NCI-H2227 (cell line): ENCODE measurements at regions not wholly inside any gene's neighbourhood (a gene's known extent, or its start where the extent isn't known, plus 50 kb on each side); places are given as distances from the start of the nearest gene placed in this dataset.

ENCODE experiments used
- DNase-seq: peaks from one replicate; lab custom pipeline; 2025; ENCODE audit not compliant: unreplicated experiment; lab: John Stamatoyannopoulos, UW

DNA sequence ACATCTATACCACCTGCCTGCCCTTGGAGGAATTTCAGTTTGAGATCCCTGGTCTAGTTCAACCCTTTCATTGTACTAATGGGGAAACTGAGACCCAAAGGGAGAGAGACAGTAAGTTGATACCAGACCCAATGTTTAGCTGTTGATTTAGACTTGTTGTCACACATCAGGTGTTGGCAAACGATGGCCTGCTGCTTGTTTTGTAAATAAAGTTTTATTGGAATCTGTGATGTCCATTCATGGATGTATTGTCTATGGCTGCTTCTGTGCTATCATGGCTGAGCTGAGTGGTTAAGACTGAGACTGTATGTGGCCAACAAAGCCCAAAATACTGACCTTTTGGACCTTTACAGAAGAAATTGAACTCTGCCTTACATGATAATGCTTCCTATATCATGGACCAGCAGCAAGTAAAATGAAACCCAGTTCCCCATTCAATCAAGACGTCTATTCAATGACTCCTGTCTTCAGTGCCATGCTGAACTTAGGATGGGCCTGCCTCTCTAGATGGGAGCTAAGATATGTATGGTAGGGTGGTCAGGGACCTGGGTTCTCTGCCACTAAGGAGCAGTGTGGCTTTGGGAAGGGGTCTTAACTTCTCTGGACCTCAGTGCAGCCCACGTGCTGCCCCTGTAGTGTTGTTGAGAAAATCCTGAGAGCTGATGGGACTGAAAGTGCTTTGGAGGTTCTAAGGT, 111.0 kb downstream of the IRX5 start:
- DNase-seq: no peak

- DNase-seq: no peak
These were observed 112.1 kb downstream of the IRX5 start for GRCh38 chr16:55042556-55043432.

- DNase-seq: no peak
These were observed 112.8 kb downstream of the IRX5 start for GRCh38 chr16:55043499-55043898.

DNA sequence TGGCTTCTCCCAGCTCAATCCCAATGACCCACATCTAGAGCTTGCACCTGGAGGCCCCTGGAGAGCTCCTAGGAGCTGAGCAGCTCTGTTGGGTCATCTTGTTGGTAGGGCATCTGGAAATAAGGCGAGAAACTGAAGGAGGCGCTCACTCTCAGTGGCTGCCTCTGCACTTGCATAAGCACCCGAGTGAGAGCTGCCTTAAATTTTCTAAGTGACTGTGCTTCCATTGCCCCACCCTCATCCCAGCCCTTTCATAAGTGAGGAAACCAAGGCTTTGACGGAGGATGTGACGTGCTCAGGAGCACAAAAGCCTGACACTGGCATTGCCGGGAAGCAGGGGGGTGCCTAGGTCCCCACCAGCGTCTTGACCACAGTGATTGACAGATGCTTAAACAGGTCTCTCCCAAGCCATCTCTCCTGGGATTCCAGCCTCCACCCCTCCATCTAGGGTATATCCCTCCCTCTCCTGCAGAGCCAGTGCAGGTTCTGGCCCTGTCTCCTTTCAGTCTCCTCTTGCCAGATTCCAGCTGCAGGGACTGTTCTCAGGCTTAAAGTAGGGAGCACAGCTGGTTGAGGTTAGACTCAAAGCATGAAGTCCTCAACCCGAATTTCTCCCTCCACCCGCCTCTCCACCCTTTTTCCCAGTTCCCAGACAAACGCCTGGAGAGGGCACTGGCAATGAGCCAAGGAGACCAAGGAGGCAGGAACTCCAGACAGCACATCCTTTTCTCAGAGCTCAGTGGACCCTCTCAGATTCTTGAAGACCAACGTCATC, 113.7 kb downstream of the IRX5 start:
- no peak for DNase-seq

- no peak for DNase-seq
These were observed 114.7 kb downstream of the IRX5 start for GRCh38 chr16:55045329-55045728.

GRCh38 chr16:55045756-55046460, 115.2 kb downstream of the IRX5 start:
- DNase-seq: no peak

- no peak for DNase-seq
These were observed 115.8 kb downstream of the IRX5 start for GRCh38 chr16:55046513-55046912.

DNA sequence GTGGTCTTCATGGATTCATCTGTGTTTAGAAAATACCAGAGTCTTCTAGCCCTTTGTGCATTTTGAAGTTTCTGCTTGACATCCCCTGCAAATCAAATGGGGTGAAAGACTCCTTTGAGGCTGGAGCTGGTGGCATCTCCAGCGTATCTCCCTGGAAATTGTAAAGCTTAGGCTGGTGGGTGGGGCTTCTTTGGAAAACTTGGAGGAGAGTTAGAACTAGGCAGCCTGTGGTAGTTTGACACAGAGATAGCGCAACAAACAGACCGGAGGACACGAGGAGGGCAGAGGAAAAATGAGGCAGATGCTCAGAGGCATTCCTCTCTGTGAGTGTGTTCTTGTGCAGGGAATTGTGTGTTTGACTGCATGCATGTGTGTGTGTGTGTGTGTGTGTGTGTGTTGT, 116.3 kb downstream of the IRX5 start:
- DNase-seq: no peak

DNA sequence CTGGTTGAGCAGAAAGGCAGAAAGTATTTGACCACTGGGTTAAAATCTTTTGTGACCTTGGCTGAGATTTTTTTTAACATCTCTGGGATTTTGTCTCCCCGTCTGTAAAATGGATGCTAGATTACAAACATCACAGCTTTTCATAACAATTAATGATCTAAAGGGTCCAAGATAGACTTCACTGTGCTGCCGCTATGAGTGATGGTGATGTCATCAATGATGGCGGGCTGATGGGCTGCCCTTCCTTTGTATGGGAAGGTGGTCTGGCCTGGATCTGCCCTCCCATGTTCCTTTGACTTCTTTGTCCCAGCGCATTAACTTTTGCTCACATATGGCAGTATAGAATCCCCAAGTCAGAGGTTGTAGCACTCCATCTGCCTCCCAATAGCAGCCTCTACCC, 116.7 kb downstream of the IRX5 start:
- no peak for DNase-seq

DNA sequence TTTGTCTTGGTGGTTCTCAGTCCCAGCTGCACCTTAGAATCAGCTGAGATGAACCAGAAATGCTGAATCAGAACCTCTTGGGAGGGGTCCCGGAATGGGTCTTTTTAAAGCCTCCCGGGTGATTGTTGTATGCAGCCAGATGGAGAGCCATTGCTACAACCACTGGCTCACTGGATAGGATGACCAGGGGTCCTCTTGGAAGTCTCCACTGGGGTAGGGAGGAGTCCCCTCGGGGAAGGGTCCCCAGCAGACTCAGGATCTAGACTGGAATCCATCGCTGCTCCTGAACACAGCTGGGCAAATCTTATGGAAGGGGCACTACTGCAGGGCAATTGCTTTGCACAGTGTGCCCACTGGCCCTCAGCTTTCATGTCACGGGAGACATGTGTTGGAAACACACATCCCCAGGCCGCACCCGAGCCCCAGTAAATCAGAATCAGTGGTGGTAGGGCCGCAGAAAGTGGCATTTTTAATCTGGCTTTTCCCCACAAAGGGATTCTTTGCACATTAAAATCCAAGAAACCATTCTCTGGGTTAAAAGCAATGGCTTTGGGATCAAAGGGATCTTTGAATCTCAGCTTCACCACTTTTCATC, 117.3 kb downstream of the IRX5 start:
- no peak for DNase-seq

DNA sequence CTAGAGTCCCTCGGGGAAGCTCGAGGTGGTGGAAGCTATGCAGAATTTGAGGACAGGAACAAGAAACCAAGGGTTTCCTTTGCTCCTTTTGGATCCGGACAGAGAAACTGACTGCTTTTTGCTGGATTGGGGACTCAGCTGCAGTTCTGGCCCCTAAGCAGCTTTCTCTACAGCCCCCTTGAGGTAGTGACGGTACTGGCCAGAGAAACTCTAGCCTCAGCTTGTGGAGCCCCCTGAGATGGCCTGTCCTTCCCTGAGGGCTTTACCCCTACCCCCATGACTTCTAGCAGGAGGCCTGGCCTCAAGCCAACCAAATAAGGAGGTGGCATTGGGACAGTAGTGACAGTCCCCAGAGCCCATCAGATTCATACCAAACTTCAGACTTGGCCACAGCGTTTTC, 118.1 kb downstream of the IRX5 start:
- DNase-seq: no peak

- DNase-seq: no peak
These were observed 121.1 kb downstream of the IRX5 start for GRCh38 chr16:55051571-55052347.

GRCh38 chr16:55052348-55052734, 121.7 kb downstream of the IRX5 start:
- no peak for DNase-seq

- DNase-seq: no peak
These were observed 122.2 kb downstream of the IRX5 start for GRCh38 chr16:55052741-55053415.

GRCh38 chr16:55055262-55055661, 124.6 kb downstream of the IRX5 start:
- no peak for DNase-seq

DNA sequence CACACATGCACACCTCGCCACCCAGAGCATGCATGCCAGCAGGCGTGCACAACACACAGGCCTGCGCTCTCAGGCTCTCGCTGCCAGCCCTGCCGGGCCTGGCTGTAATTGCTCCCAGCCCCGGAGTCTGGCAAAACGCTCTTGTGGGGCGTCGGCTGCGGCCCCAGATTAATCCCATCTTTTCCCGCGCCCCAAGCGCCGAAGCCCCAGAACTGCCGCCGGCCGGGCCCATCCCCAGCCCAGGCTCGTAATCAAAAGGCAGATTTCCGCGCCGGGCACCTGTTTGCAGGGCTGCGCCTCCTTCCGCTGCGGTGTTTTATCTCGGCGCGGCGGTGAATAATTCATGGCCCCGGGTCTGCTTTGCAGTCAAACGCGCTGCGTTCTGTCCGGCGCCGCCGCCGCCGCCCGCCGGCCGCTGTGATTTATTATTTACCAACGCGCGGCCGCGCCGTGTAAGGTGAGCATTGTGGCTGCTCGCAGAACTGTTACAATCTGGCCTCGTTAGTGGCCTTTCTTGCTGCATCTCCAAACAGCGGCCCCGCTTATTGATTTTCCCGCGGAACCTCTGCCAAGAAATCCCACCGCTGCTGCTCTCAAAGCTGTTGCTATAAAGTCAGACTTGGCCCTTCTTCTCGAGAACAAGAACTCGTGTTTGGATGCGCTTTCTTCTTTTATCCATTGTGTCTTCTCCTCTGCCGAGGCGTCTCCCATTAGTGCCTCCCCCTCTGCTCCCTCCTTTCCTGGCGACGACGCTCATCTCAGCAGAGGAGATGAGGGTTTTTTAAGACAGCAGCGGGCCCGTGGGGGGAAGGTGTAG, 126.1 kb downstream of the IRX5 start:
- peak; percentile 64 for DNase-seq

GRCh38 chr16:55057866-55058265, 127.2 kb downstream of the IRX5 start:
- no peak for DNase-seq

DNA sequence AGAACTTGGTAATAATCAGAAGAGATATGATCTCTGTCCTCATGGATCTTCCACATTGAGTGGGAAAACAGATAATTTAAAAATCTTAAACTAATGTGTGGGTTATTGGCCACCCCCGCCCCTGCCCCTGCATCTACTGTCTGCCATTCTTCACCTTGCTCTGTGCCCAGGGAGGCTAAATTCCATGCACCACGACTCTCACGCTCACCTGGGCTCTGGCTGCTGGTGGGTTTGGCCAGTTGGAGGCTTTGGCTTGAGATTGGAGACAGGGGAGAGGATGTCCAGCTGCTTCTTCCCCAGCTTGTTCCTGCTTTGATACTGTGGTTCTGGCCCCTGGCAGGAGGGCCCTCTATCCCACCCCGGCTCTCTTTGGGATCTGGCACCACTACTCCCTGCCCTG, 127.9 kb downstream of the IRX5 start:
- no peak for DNase-seq

- DNase-seq: no peak
These were observed 128.5 kb downstream of the IRX5 start for GRCh38 chr16:55059146-55059545.
